HG03558 (cell line): ENCODE measurements at regions not wholly inside any gene's neighbourhood (a gene's known extent, or its start where the extent isn't known, plus 50 kb on each side); places are given as distances from the start of the nearest gene placed in this dataset.
"Not testable (repeated sequence)": the region's sequence is repeated elsewhere in the genome, so short reads cannot be mapped to it uniquely, and the experiment has no call there.

Source experiments
- ATAC-seq: cut with Tn5 transposase; IDR thresholded peaks from one replicate; pipeline ENCODE4 v1.9.1; 2021; ENCODE audit warnings: moderate number of reproducible peaks; ENCODE audit not compliant: unreplicated experiment; ENCODE audit errors: extremely low read depth

DNA sequence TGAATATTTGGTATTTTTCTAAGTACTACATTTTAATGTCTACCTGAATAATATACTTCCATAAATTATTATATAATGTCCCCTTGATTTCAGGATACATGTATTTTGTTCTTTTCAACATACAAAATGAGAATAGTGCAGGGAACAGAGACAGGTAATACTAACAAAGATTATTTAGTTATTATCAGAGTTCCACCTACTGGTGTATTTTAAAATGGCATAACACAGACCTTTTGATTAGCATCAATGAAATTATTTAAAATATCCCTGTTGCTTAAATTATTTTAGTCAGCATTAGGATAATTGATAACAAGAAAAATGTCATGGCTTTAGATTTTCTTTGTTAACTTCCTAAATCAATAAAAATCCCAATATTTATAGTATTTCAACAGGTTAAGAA, 184.0 kb downstream of the PRDM13 start:
- no peak for ATAC-seq

DNA sequence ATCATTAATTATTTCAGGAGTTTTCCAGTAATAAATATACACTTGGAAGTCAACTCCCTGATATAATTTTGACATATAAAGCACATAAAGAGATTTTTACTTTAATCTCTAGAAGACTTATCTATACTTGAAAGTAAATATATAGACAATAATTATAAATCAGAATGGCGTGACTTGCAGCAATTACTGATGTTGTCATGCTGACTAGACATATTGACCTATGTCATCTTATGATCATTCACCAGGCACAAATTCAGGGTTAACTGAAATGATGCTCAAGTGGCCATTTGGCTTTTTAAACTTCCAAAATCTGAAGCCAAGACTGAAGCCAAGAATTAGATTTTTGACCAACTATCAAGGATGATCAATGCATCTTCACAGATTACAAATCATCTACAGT, 192.2 kb downstream of the MCHR2 start:
- ATAC-seq: no peak

DNA sequence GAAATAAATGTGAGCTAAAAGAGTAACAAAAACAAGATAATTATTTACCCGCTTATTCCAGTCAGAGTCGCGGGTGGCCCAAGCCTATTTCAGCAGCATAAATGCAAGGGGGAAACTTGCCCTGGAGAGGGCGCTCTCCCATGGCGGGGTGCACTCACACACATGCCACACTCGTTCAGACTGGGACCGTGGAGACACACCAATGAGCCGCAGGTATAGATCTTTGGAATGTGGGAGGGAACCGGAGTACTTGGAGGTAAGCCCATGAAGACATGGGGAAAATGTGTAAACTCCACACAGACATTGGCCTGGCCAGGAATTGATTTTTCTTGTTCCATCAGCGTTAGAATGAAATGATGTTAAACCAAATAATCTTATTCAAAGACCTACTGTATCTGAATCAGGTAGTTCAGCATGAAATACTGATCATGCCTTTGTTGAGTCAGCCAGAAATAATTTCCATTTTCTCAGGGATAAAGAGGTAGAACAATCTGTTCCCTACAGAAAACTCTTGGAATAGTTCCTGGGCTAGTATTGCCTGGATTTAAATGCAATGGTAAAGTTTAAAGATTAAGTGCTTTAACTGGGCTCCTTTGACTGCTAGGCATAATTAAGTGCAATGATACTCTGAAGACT, 191.5 kb downstream of the MCHR2 start:
- no peak for ATAC-seq

DNA sequence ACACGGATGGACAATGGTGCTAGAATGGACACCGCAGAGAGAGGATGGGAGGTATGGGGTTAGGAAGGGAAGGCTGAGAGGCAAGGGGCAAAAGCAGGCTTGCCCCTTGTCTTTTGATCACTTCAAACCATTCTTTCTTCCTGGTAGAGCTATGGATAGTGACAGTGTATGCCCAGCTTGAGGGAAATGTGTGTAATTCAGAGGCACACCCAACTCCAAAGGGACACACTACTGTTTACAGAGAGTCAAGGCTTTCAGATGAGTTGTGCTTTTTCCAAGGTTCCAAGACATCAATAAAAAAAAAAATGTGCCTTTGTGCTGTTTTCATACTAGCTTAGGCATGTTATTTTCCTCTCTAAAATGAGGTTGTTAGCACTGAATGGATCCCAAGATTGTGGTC, 185.0 kb downstream of the MCHR2 start:
- ATAC-seq: no peak

DNA sequence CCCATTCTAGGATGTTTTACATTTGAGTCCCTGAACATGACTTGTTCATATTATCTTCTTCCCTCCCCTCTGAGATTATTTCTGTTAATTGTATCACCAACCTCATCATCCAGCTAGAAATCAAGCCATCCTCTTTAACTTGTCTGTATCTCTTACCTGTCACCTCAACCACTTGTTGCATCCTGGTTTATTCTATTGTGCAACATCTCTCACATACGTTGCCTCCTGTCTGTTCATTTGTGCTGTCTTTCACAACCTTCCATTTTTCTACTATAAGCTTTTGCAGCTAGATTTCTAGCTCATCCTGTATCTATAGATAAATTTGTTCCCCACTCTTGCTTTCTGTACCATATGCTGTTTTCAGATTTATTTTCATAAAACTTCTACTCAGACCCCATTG, 183.7 kb downstream of the MCHR2 start:
- ATAC-seq: no peak

DNA sequence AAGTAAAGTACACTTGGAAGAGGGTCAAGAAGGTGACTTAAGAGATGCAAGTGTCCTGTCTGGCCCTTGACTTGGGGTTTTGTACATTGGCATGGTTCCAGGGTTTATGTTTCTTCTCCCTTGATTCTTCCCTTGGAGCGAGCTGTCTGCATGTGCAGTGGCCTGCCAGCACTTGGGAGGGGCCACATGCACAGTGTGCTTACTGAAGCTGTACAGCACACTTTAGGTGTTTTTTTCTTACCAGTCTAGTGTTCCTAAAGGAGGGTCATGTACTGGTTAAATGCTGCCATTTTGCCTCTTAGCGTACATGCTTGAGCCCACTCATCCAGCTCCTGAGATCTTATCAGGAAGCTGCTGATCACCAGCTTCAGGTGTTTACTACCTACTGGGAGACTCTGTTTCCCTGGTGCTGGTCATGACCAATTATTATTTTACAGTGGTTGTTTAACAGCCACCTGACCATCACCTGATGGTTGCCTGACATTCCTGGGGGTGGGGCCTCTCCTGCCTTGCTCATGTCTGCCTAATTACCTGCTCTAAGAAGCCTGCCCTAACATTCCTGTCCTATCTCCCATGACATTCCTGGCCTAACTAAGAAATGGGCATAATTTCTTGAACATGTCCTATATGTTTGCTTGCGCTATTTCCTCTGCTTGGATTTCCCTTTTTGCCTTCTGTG, 182.9 kb downstream of the MCHR2 start:
- no peak for ATAC-seq

DNA sequence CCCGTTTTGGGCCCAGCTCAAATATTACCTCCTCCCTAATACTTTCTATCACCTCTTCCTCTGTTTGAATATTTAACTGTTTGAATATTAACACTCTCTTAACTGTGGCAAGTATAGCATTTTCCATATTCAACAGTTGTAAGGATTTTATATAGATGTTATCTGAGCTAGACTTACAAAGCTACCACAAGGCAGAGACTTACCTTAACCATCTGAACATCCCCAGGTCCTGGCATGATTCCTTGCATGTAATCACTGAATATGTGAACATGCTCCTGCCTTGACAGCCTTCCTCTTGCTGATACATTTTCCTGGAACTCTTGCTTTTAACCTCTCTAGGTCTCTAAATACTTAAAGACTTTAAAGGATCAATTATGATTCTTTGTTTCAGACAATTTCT, 182.4 kb downstream of the MCHR2 start:
- no peak for ATAC-seq

DNA sequence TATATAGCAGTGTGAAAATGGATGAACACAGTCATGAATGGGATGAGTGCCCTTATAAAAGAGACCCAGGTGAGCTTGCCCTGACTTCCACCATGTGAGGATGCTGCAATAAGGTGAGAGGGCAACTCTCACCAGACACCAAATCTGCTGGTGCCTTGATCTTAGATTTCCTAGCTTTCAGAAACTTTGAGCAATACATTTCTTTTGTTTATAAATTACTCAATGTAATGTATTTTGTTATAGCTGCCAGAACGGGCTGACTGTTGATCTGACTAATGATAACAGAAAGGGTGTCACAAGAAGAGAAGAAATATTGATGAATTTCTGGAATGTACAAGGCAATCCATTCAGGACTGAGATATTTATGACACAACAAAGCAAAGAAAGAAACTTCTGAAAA, 180.5 kb downstream of the MCHR2 start:
- ATAC-seq: no peak

DNA sequence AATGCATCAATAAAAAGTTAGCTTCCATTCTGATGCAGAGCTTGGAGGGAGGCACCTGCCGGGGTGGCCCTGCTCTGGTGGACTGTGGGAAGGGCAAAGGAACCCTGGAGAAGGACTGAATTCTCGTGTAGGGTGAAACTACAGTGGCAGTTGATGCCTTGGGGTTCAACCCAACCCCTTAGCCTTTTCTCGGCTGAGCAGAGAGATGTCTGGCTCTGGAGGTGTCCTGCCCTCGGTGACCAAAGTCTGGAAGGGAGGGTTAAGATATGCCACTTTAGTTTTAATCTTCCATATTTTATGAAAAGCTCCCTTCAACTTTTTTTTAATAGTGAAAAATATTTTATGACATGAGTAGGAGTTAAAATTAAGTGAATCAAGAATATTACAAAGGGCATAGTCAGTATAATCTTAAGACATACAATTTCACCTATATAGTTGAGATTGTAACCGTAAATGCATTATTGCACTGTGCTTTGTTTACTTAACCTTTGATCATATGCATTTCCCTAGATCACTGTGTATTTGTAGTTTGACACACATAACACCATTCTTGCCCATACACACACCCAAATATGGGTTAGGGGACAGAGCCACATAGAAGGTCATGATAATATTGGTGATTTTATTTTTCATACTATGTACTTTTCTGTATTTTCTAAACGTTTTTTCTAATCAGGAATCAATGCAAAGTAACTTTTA, 179.6 kb downstream of the MCHR2 start:
- no peak for ATAC-seq

DNA sequence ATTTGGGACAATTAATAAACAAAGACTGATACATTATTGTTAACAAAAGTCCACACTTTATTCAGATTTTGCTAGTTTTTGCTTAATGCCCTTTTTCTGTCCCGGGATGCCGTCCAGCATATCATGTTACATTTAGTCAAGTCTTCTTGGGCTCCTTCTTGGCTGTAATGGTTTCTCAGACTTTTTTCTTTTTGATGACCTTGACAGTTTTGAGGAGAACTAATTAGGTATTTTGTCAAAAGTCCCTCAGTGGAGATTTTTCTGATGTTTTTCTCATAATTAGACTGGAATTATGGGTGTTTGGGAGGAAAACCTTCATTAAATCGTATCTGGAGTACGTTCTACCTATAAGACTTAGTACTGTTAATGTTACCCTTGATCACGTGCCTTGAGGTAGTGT, 177.2 kb downstream of the MCHR2 start:
- no peak for ATAC-seq

DNA sequence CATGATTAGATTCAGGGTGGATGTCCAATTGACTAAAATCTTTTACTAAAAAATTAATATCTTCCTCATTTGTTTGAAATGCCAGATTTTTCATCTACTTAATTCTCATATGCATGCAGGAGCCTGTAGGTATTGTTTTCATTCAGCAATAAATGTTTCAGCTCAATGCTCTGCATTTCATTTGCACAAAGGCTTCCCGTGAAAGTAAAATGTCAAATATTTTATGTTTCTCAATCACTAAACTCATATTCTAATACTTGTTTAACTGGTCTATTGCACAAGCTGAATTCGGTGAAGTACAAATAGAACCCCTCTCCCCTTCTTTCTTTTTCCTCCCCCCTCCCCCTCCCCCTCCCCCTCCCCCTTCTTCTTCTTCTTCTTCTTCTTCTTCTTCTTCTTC, 175.9 kb downstream of the MCHR2 start:
- no peak for ATAC-seq

DNA sequence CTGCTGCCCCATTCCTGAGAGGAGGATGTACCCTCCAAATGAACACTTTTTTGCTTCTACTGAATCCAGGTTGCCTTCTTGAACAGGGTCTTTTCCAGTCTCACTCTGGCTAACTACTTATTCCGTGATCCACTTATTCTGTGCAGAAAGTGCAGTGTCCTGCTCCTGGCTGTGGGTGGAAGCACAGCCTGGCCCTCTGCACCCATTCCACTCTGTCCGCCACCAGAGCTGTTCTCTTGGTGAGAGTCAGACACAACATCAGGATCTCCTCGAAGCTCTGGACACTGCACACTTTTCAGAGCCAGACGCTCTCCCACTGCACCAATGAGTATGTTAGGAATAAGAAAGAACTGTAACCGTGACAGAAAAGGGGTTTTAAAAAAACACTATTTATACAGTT, 174.2 kb downstream of the MCHR2 start:
- ATAC-seq: no peak

DNA sequence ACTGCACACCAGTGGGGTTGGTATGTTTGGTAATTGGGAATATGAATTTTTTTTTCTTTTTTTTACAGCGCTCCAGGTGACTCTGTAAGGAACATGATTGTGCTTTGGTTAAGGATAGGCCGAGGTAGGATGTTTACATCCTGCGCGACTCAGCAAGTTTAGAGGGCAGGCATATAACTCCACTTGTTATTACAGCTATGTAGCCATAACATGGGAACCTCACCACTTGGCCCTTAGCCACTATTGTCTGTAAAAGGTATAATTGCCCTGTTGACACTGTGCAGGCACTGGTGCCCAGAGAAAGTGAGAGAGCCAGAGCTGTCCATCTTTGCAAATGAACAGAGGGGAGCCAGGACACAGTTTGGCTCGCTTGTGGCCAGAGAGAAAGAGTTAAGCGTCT, 172.9 kb downstream of the MCHR2 start:
- ATAC-seq: no peak

DNA sequence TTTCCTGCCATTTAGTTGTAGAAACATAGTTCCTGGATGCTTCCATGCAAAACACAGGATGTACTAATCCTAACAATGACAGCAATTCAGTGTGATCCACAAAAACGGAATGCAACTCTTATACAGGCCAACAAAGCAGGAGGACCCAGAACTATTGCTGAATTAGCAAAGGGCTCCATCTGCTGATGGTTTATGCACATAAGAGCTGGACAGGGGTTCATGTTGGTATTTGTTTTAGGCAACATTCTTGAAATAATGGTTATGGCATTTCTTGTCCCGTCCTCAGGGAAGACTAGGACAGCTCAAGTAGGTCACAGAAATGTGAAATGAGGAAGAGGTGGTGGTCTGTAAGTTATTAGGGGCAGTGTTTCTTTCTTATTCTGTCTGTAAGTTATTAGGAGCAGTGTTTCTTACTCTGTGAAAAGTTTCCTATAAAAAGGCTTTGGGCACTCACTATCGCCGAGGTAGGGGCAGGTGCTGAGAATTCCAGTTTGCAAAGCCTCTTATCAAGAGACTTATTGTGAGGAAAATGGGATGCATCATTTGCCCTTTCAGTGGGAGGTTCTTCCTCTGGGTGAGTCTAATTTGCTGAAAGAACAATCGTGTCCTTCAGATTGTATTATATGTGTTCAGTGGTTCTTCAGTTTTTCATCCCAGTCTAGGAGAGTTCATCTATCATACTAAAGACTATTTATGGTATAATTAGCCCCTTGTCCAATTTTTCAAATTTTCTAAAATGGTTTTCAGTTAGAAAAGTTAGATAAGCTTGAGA, 171.1 kb downstream of the MCHR2 start:
- no peak for ATAC-seq

DNA sequence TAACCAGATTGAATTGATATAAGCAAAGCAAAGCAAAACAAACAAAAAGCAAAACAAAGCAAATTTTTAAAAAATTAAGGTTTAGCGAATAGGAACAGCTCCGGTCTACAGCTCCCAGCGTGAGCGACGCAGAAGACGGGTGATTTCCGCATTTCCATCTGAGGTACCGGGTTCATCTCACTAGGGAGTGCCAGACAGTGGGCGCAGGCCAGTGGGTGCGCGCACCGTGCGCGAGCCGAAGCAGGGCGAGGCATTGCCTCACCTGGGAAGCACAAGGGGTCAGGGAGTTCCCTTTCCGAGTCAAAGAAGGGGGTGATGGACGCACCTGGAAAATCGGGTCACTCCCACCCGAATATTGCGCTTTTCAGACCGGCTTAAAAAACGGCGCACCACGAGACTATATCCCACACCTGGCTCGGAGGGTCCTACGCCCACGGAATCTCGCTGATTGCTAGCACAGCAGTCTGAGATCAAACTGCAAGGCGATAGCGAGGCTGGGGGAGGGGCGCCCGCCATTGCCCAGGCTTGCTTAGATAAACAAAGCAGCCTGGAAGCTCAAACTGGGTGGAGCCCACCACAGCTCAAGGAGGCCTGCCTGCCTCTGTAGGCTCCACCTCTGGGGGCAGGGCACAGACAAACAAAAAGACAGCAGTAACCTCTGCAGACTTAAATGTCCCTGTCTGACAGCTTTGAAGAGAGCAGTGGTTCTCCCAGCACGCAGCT, 170.3 kb downstream of the MCHR2 start:
- not testable (repeated sequence) for ATAC-seq

DNA sequence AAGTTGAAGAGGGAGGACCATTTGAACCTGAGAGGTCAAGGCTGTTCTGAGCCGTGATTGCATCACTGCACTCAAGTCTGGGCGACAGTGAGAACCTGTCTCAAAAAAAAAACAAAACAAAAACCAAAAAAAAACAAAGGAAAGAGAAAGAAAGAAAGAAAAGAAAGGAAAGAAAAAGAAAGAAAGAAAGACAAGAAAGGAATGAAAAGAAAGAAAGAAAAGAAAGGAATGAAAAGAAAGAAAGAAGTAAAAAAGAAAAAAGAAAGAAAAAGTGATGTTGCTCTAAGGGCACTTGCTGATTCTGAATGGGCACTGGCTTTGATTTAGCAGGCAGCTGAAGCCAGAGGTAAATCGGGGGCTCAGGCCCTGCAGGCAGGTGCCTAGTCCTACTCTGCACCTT, 161.0 kb downstream of the MCHR2 start:
- no peak for ATAC-seq

DNA sequence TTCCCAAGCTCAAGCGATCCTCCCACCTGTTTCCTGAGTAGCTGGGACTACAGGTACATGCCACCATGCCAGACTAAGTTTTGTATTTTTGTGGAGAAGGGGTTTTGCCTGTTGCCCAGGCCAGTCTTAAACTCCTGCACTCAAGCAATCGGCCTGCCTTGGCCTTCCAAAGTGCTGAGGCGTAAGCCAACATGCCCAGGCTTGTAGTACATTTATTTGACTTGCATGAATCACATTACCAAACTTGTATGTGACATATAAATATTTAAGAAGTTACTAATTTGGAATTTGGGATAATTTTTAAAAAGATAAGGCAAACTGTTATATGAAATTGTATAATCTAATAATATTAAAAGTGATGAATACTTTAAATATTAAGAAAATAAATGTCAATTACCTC, 157.6 kb downstream of the MCHR2 start:
- no peak for ATAC-seq

DNA sequence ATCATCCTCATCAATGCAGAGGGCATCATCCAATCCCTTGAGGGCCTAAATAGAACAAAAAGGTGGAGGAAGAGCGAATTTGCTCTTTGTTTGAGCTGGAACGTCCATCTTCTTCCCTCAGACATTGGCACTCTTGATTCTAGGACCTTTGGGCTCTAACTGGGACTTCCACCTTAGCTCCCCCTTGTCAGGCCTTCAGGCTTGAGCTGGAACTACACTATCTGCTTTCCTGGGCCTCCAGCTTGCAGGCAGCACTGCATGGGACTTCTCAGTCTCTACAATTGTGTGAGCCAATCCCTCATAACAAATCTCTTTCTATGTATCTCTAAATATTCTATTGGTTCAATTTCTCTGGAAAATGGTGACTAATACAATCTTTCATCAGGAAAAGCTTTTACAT, 155.4 kb downstream of the MCHR2 start:
- ATAC-seq: no peak

DNA sequence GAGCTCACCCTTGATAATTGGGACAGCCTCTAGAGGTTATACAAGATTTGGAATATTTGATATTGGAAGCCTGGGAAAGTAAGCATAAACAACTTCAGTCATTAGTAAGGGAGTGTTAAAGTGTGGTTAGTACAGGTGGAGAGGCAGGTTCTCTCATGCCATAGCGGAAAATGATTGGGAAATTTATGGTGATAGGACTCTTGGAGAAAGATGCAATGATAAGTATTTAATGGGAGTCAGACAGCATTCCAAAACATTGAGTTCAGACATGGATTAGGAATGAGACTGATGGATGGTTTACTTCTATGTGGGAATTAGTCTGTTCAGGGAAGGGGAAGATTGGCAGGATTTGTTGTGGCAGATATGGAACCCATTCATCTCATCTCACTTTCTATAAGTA, 152.7 kb downstream of the MCHR2 start:
- no peak for ATAC-seq

DNA sequence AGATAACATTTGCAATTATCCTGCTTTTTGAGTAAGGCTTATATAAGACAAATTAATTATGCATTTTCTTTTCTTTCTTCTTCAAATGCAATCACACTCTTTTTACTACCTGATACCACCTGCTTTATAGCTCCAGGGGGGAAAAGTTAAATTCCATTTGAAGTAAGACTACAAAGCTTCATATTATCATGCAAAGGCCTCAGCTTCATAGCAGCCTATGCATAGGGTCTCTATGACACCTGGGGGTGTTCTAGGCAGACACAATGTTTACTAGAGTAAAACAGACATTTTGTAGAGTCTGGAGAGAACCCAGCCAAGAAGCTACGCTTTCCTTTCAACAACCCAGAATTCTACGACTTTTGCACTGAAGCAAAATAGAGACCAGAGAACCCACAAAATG, 148.0 kb downstream of the MCHR2 start:
- ATAC-seq: no peak
